ENCODE measurements at regions not wholly inside any gene's neighbourhood (a gene's known extent, or its start where the extent isn't known, plus 50 kb on each side); places are given as distances from the start of the nearest gene placed in this dataset.

DNA sequence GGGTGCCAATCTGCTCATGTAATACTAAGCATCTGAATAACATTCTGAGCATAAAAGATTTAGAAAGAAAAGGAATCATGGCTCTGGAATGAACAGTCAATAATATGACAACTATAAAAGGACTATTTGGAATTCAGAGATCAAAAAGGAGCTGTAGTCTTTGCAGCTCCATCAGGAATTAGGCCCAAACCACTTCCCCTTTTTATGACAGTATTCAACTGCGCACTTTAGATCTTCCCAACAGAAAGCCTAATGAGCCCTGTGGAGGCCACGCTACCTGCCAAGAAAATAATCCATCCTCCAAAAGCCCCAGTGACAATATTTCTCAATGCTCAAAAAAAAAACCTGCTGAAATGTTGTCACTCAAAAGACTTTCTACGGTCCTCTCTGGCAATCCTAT lies 163.2 kb downstream of the SNX7 start:
- H3K27me3 ChIP-seq (ENCODE audit: insufficient read depth, poor library complexity, severe bottlenecking) = no peaks in the 10 kb centered on the region
- H3K27ac ChIP-seq (replicated peaks) = no peak overlapping the region
- TF ChIP-seq, protein P1, sequence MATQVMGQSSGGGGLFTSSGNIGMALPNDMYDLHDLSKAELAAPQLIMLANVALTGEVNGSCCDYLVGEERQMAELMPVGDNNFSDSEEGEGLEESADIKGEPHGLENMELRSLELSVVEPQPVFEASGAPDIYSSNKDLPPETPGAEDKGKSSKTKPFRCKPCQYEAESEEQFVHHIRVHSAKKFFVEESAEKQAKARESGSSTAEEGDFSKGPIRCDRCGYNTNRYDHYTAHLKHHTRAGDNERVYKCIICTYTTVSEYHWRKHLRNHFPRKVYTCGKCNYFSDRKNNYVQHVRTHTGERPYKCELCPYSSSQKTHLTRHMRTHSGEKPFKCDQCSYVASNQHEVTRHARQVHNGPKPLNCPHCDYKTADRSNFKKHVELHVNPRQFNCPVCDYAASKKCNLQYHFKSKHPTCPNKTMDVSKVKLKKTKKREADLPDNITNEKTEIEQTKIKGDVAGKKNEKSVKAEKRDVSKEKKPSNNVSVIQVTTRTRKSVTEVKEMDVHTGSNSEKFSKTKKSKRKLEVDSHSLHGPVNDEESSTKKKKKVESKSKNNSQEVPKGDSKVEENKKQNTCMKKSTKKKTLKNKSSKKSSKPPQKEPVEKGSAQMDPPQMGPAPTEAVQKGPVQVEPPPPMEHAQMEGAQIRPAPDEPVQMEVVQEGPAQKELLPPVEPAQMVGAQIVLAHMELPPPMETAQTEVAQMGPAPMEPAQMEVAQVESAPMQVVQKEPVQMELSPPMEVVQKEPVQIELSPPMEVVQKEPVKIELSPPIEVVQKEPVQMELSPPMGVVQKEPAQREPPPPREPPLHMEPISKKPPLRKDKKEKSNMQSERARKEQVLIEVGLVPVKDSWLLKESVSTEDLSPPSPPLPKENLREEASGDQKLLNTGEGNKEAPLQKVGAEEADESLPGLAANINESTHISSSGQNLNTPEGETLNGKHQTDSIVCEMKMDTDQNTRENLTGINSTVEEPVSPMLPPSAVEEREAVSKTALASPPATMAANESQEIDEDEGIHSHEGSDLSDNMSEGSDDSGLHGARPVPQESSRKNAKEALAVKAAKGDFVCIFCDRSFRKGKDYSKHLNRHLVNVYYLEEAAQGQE (IDR thresholded peaks at IDR 0.05; ENCODE audit: insufficient replicate concordance, low read depth) = no peak
- TF ChIP-seq CTCF (IDR thresholded peaks at IDR 0.05; ENCODE audit: insufficient read depth, low read length) = no peak
- TF ChIP-seq SPI1 (IDR thresholded peaks at IDR 0.05; ENCODE audit: borderline replicate concordance, low read depth) = peak; percentile 88
- no peak for DNase-seq (ENCODE audit: low read depth in 1 of 2, low spot score in 1 of 2)
- H3K4me3 ChIP-seq (replicated peaks; ENCODE audit: insufficient read depth, low read length) = no peak overlapping the region

GRCh38 chr1:98827041-98827440 lies 165.5 kb downstream of the SNX7 start:
- Histone ChIP-seq H3K27me3 (ENCODE audit: insufficient read depth, poor library complexity, severe bottlenecking) (no peaks in the 10 kb centered on the region), H3K4me3 (replicated peaks; ENCODE audit: insufficient read depth, low read length) (no peak overlapping the region), H3K27ac (replicated peaks) (no peak overlapping the region)
- no peak for TF ChIP-seq GABPA (IDR thresholded peaks at IDR 0.05; ENCODE audit: low read depth)
- no peak for TF ChIP-seq POLR2AphosphoS5 (IDR thresholded peaks at IDR 0.05; ENCODE audit: low read depth)
- TF ChIP-seq CTCF (IDR thresholded peaks at IDR 0.05; ENCODE audit: insufficient read depth, low read length) = no peak
- TF ChIP-seq, protein P1 (IDR thresholded peaks at IDR 0.05; ENCODE audit: insufficient replicate concordance, low read depth) = no peak
- DNase-seq (ENCODE audit: low read depth in 1 of 2, low spot score in 1 of 2) = no peak

DNA sequence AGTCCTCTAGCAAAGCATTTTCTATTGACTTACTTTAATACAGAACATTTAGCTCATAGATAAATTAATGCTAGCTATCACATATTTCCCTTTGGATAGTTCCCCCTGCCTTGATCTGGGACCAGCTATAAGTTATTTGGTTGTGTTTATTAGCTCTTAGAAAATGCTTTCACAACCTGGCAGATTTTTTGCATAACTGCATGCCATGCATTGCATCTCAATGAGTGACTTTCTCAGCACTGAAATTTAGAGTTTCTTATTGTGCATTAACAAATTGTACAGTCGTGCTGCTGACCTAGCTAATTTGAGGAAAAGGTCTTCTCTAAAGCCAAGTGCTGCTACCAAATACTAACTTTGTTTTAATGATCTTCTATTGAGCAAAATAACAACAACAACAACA lies 164.8 kb downstream of the PLPPR5 start:
- no peaks in the 10 kb centered on the region for H3K27me3 ChIP-seq (ENCODE audit: insufficient read depth, poor library complexity, severe bottlenecking)
- TF ChIP-seq CTCF (IDR thresholded peaks at IDR 0.05; ENCODE audit: insufficient read depth, low read length) = no peak
- TF ChIP-seq GABPA (IDR thresholded peaks at IDR 0.05; ENCODE audit: low read depth) = no peak
- TF ChIP-seq SPI1 (IDR thresholded peaks at IDR 0.05; ENCODE audit: borderline replicate concordance, low read depth) = no peak
- TF ChIP-seq, protein P1 (IDR thresholded peaks at IDR 0.05; ENCODE audit: insufficient replicate concordance, low read depth) = no peak
- no peak for TF ChIP-seq POLR2AphosphoS5 (IDR thresholded peaks at IDR 0.05; ENCODE audit: low read depth)
- H3K4me3 ChIP-seq (replicated peaks; ENCODE audit: insufficient read depth, low read length) = no peak overlapping the region
- no peak for DNase-seq (ENCODE audit: low read depth in 1 of 2, low spot score in 1 of 2)
- H3K27ac ChIP-seq (replicated peaks) = no peak overlapping the region
